Panc1 (cell line): ENCODE measurements at regions not wholly inside any gene's neighbourhood (a gene's known extent, or its start where the extent isn't known, plus 50 kb on each side); places are given as distances from the start of the nearest gene placed in this dataset.

ENCODE experiments used
- TF ChIP-seq, protein P1 (sequence below): fragments of 450-650 bp; IDR thresholded peaks from 2 replicates; pipeline ENCODE4 v1.5.1; 2017; ENCODE audit warnings: mild to moderate bottlenecking
- TF ChIP-seq, protein P2 (sequence below), 2 experiments: IDR thresholded peaks; 2 replicates each; pipeline ENCODE4 v1.6.1; 2011 to 2012; ENCODE audit warnings: low read depth in 2 of 2, control low read depth in 1 of 2, low read length in 1 of 2, mild to moderate bottlenecking in 1 of 2, moderate library complexity in 1 of 2; ENCODE audit not compliant: insufficient read depth in 1 of 2

DNA sequence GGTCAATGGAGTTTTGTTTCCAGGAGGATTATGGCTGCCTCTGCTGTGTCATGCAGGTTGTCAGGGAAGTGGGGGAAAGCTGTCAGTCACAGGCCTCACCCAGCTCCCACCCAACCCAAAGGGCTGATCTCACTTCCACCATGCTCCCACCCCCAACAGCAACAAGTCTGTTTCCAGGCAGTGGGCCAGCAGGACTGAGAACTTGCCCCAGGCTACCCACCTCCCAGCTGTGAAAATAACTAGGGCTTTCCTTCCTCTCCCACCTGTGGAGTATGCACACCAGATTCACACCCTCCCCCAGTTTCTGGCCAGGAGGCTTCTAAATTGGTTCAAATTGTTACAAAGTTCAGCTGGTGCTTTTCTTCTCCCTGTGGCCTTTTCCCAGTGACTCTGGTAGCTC is 95.6 kb upstream of the ACVR1 start:
- TF ChIP-seq, protein P1, sequence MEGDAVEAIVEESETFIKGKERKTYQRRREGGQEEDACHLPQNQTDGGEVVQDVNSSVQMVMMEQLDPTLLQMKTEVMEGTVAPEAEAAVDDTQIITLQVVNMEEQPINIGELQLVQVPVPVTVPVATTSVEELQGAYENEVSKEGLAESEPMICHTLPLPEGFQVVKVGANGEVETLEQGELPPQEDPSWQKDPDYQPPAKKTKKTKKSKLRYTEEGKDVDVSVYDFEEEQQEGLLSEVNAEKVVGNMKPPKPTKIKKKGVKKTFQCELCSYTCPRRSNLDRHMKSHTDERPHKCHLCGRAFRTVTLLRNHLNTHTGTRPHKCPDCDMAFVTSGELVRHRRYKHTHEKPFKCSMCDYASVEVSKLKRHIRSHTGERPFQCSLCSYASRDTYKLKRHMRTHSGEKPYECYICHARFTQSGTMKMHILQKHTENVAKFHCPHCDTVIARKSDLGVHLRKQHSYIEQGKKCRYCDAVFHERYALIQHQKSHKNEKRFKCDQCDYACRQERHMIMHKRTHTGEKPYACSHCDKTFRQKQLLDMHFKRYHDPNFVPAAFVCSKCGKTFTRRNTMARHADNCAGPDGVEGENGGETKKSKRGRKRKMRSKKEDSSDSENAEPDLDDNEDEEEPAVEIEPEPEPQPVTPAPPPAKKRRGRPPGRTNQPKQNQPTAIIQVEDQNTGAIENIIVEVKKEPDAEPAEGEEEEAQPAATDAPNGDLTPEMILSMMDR = no peak
- TF ChIP-seq, protein P2, sequence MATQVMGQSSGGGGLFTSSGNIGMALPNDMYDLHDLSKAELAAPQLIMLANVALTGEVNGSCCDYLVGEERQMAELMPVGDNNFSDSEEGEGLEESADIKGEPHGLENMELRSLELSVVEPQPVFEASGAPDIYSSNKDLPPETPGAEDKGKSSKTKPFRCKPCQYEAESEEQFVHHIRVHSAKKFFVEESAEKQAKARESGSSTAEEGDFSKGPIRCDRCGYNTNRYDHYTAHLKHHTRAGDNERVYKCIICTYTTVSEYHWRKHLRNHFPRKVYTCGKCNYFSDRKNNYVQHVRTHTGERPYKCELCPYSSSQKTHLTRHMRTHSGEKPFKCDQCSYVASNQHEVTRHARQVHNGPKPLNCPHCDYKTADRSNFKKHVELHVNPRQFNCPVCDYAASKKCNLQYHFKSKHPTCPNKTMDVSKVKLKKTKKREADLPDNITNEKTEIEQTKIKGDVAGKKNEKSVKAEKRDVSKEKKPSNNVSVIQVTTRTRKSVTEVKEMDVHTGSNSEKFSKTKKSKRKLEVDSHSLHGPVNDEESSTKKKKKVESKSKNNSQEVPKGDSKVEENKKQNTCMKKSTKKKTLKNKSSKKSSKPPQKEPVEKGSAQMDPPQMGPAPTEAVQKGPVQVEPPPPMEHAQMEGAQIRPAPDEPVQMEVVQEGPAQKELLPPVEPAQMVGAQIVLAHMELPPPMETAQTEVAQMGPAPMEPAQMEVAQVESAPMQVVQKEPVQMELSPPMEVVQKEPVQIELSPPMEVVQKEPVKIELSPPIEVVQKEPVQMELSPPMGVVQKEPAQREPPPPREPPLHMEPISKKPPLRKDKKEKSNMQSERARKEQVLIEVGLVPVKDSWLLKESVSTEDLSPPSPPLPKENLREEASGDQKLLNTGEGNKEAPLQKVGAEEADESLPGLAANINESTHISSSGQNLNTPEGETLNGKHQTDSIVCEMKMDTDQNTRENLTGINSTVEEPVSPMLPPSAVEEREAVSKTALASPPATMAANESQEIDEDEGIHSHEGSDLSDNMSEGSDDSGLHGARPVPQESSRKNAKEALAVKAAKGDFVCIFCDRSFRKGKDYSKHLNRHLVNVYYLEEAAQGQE (IDR thresholded peaks at IDR 0.05; ENCODE audit: insufficient read depth in 1 of 2, low read depth in 2 of 2, low read length in 1 of 2) = no peak
